HUES64 (cell line): ENCODE measurements at regions not wholly inside any gene's neighbourhood (a gene's known extent, or its start where the extent isn't known, plus 50 kb on each side); places are given as distances from the start of the nearest gene placed in this dataset.

Source experiments
- H3K27ac ChIP-seq: 2 replicates; pipeline ENCODE4 v1.7.0; 2013; ENCODE audit warnings: low read depth, low read length, inconsistent platforms
- H3K27me3 ChIP-seq: 2 replicates; pipeline ENCODE4 v1.6.1; 2013; ENCODE audit warnings: mild to moderate bottlenecking, low read length; ENCODE audit not compliant: insufficient read depth
- H3K36me3 ChIP-seq: 2 replicates; pipeline ENCODE4 v1.6.1; 2013; ENCODE audit warnings: mild to moderate bottlenecking, low read length; ENCODE audit not compliant: insufficient read depth
- H3K4me1 ChIP-seq: 2 replicates; pipeline ENCODE4 v1.6.1; 2013; ENCODE audit warnings: mild to moderate bottlenecking, low read length, moderate library complexity; ENCODE audit not compliant: insufficient read depth
- H3K4me3 ChIP-seq: 2 replicates; pipeline ENCODE4 v1.5.1; 2013; ENCODE audit warnings: mild to moderate bottlenecking, low read length, moderate library complexity
- H3K9ac ChIP-seq: 2 replicates; pipeline ENCODE4 v1.6.1; 2013; ENCODE audit warnings: mild to moderate bottlenecking, low read depth, low read length
- H3K9me3 ChIP-seq: 2 replicates; pipeline ENCODE4 v1.6.1; 2013; ENCODE audit warnings: low read depth, low read length; ENCODE audit not compliant: insufficient read depth
- WGBS: fragments of 150-250, 120-280 bp; methylation state at CpG from one replicate; pipeline ENCODE4 v1.1.7; 2013; ENCODE audit warnings: missing lambda C conversion rate; 5-methylcytosine and 5-hydroxymethylcytosine counted together

GRCh38 chr7:1359051-1359400 lies 100.2 kb downstream of the MICALL2 start:
- H3K4me3 ChIP-seq, result no peak overlapping the region
- no peaks in the 10 kb centered on the region for H3K9me3 ChIP-seq
- no peak overlapping the region for H3K9ac ChIP-seq
- no peaks in the 10 kb centered on the region for H3K27me3 ChIP-seq
- H3K4me1 ChIP-seq, result no peaks in the 10 kb centered on the region
- no peaks in the 10 kb centered on the region for H3K36me3 ChIP-seq
- H3K27ac ChIP-seq, result no peak overlapping the region
- 82% methylated on average over 12 of the region's 12 CpGs for WGBS

- WGBS, result 93% methylated on average over 19 of the region's 19 CpGs
- Histone ChIP-seq H3K36me3 (no peaks in the 10 kb centered on the region), H3K27ac (no peak overlapping the region), H3K4me1 (no peaks in the 10 kb centered on the region), H3K9me3 (no peaks in the 10 kb centered on the region), H3K27me3 (no peaks in the 10 kb centered on the region), H3K9ac (no peak overlapping the region), H3K4me3 (no peak overlapping the region)
These were observed 99.4 kb downstream of the MICALL2 start for GRCh38 chr7:1359681-1360485.

DNA sequence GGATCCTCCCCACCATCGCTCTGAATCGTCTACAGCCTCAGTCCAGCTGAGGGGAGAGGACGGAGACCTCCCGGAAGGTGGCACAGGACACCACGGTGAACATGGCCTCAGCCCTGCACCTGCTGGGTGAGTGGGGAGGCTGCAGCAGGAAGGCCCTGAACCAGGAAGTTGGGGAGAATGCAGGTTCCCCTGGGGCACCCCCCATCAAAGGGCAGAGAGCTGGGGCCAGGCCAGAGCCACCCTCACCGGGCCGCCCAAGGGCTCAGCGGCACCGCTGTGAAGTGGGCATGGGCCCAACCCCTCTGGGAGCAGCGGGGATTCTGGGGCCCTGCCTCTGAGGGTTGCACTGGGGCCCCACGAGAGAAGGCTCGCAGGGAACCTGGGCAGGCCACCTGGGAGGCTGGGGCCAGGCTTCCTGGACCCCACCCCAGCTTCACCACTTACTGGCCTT lies 98.7 kb downstream of the MICALL2 start:
- Histone ChIP-seq H3K9me3 (no peaks in the 10 kb centered on the region), H3K9ac (no peak overlapping the region), H3K27ac (no peak overlapping the region), H3K4me3 (no peak overlapping the region), H3K36me3 (no peaks in the 10 kb centered on the region), H3K4me1 (no peaks in the 10 kb centered on the region), H3K27me3 (no peaks in the 10 kb centered on the region)
- 92% methylated on average over 12 of the region's 12 CpGs for WGBS

DNA sequence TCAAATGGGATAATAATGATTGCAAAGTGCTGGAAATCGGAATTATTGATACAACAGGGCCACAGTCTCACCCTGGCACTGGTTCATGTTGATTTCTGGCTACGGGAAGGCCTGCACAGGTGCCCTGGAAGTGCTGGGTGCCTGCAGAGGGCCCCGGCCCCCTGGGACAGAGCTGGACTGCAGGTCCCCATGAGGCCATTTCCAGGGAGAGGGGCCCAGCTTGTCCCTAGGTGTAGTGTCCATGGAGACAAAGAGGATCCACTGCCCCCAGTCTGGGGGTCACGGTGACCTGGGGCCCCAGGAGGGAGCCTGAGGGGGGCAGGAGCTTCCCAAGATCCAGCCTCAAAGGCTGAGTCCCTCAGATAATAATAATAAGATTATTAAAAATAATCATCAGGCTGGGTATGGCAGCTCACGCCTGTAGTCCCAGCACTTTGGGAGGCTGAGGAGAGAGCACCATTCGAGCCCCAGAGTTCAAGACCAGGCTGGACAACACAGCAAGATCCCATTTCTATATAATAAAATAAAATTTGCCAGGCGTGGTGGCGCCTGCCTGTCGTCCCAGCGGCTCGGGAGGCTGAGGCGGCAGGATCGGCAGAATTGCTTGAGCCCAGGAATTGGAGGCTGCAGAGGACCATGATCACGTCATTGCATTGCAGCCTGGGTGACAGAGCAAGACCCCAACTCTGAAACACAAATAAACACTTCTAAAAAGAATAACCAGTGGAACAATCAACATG lies 98.1 kb downstream of the MICALL2 start:
- H3K9me3 ChIP-seq, result no peaks in the 10 kb centered on the region
- H3K36me3 ChIP-seq, result no peaks in the 10 kb centered on the region
- no peaks in the 10 kb centered on the region for H3K4me1 ChIP-seq
- H3K27ac ChIP-seq, result no peak overlapping the region
- H3K4me3 ChIP-seq, result no peak overlapping the region
- no peak overlapping the region for H3K9ac ChIP-seq
- WGBS, result 96% methylated on average over 11 of the region's 14 CpGs
- no peaks in the 10 kb centered on the region for H3K27me3 ChIP-seq

GRCh38 chr7:1361756-1362125 lies 97.5 kb downstream of the MICALL2 start:
- Histone ChIP-seq H3K9me3 (no peaks in the 10 kb centered on the region), H3K4me3 (no peak overlapping the region), H3K4me1 (no peaks in the 10 kb centered on the region), H3K36me3 (no peaks in the 10 kb centered on the region), H3K27ac (no peak overlapping the region), H3K9ac (no peak overlapping the region), H3K27me3 (no peaks in the 10 kb centered on the region)
- WGBS, result 82% methylated on average over 12 of the region's 13 CpGs

DNA sequence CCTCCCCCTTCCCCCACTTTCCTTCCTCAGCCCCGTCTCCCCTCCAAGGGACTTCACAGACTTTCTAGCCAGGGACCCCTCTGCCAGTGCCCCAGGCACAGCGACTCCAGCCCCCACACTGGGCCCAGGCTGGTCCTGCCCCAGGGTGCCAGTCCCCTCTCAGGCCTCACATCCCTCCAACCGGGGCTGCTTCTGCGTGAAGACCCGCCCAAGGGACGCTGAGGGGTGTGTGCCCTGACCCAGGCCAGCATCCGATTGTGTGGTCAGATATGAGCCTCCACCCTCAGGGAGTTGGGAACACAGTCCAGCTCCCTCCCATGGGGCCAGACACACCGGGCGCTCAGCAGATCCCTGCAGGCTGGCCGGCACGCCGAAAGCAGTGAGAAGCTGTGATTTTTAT lies 97.0 kb downstream of the MICALL2 start:
- Histone ChIP-seq H3K4me3 (no peak overlapping the region), H3K36me3 (no peaks in the 10 kb centered on the region), H3K27ac (no peak overlapping the region), H3K27me3 (0 out of 2 replicates have a peak, but pooled peaks cover 5% of the 10 kb centered on the region), H3K4me1 (no peaks in the 10 kb centered on the region), H3K9ac (no peak overlapping the region), H3K9me3 (no peaks in the 10 kb centered on the region)
- 86% methylated on average over 12 of the region's 12 CpGs for WGBS

- WGBS, result 83% methylated on average over 36 of the region's 36 CpGs
- H3K27me3 ChIP-seq, result peaks cover 23% of the 10 kb centered on the region
- no peaks in the 10 kb centered on the region for H3K9me3 ChIP-seq
- H3K4me3 ChIP-seq, result no peak overlapping the region
- H3K27ac ChIP-seq, result no peak overlapping the region
- no peaks in the 10 kb centered on the region for H3K4me1 ChIP-seq
- H3K9ac ChIP-seq, result no peak overlapping the region
- H3K36me3 ChIP-seq, result no peaks in the 10 kb centered on the region
These were observed 95.0 kb downstream of the MICALL2 start for GRCh38 chr7:1364068-1364905.

- H3K4me3 ChIP-seq, result no peak overlapping the region
These were observed 94.2 kb downstream of the MICALL2 start for GRCh38 chr7:1364906-1365570.

GRCh38 chr7:1365846-1366245 lies 93.4 kb downstream of the MICALL2 start:
- H3K4me1 ChIP-seq, result no peaks in the 10 kb centered on the region
- 89% methylated on average over 7 of the region's 7 CpGs for WGBS
- H3K9me3 ChIP-seq, result no peaks in the 10 kb centered on the region
- H3K9ac ChIP-seq, result no peak overlapping the region
- no peak overlapping the region for H3K4me3 ChIP-seq
- H3K27me3 ChIP-seq, result peaks cover 34% of the 10 kb centered on the region
- H3K36me3 ChIP-seq, result no peaks in the 10 kb centered on the region
- no peak overlapping the region for H3K27ac ChIP-seq

More at GRCh38 chr7:1364906-1365570, 94.2 kb downstream of the MICALL2 start:
- Histone ChIP-seq H3K36me3 (no peaks in the 10 kb centered on the region), H3K4me1 (no peaks in the 10 kb centered on the region), H3K9me3 (no peaks in the 10 kb centered on the region), H3K27ac (no peak overlapping the region), H3K9ac (no peak overlapping the region), H3K27me3 (peaks cover 28% of the 10 kb centered on the region)
- 87% methylated on average over 13 of the region's 13 CpGs for WGBS

- H3K27ac ChIP-seq, result no peak overlapping the region
- H3K36me3 ChIP-seq, result no peaks in the 10 kb centered on the region
- no peaks in the 10 kb centered on the region for H3K4me1 ChIP-seq
- H3K27me3 ChIP-seq, result peaks cover 40% of the 10 kb centered on the region
- WGBS, result 87% methylated on average over 13 of the region's 13 CpGs
- H3K9ac ChIP-seq, result no peak overlapping the region
- H3K9me3 ChIP-seq, result no peaks in the 10 kb centered on the region
- no peak overlapping the region for H3K4me3 ChIP-seq
These were observed 92.4 kb downstream of the MICALL2 start for GRCh38 chr7:1366801-1367405.
